HL-60 (cell line): ENCODE measurements at regions not wholly inside any gene's neighbourhood (a gene's known extent, or its start where the extent isn't known, plus 50 kb on each side); places are given as distances from the start of the nearest gene placed in this dataset.

Experiments
- CTCF ChIP-seq: IDR thresholded peaks from one replicate; pipeline ENCODE4 v1.5.1; 2011; ENCODE audit warnings: low read length, control low read depth, inconsistent platforms; ENCODE audit not compliant: insufficient read depth
- GABPA ChIP-seq: IDR thresholded peaks from 2 replicates; pipeline ENCODE4 v1.6.1; 2012; ENCODE audit warnings: low read depth
- POLR2AphosphoS5 ChIP-seq: IDR thresholded peaks from 2 replicates; pipeline ENCODE4 v1.6.1; 2012; ENCODE audit warnings: low read depth
- REST ChIP-seq: IDR thresholded peaks from 2 replicates; pipeline ENCODE4 v1.6.1; 2012; ENCODE audit warnings: low read depth; ENCODE audit not compliant: insufficient replicate concordance

GRCh38 chr5:156134216-156134615, 192.7 kb upstream of the SGCD start:
- TF ChIP-seq CTCF = no peak
- no peak for TF ChIP-seq POLR2AphosphoS5
- TF ChIP-seq REST = no peak
- TF ChIP-seq GABPA = no peak
